Activated CD8-positive, alpha-beta T cell treated with anti-CD3 and anti-CD28 coated beads for 36 hours (primary cell): ENCODE measurements at regions not wholly inside any gene's neighbourhood (a gene's known extent, or its start where the extent isn't known, plus 50 kb on each side); places are given as distances from the start of the nearest gene placed in this dataset.

Experiments used
- ATAC-seq: fragments of 200-7000 bp; cut with Tn5 transposase; one replicate; pipeline ENCODE4 v1.10.0; 2021; ENCODE audit warnings: mild to moderate bottlenecking, moderate library complexity
- CTCF ChIA-PET: fragments of 350-600 bp; sonication (Branson Sonifier 250); formaldehyde crosslinking; loops from one replicate; lab custom pipeline; 2021; ENCODE audit warnings: antibody characterized with exemption; lab: Charles Lee
- POLR2A ChIA-PET: fragments of 350-600 bp; sonication (Branson Sonifier 250); formaldehyde crosslinking; loops from one replicate; lab custom pipeline; 2021; ENCODE audit warnings: antibody characterized with exemption; lab: Charles Lee
- DNase-seq: peaks from one replicate; pipeline ENCODE4 v3.0.0-alpha.2; 2020
- H3K27ac Mint-ChIP-seq: one replicate; pipeline ENCODE4 v1.8.0; 2021; ENCODE audit warnings: mild to moderate bottlenecking, mixed read lengths
- H3K27me3 Mint-ChIP-seq: one replicate; pipeline ENCODE4 v1.8.0; 2021; ENCODE audit warnings: mixed read lengths
- H3K36me3 Mint-ChIP-seq: one replicate; pipeline ENCODE4 v1.8.0; 2021; ENCODE audit warnings: low read depth, mixed read lengths
- H3K4me1 Mint-ChIP-seq: one replicate; pipeline ENCODE4 v1.8.0; 2021; ENCODE audit warnings: low read depth, mixed read lengths
- H3K4me3 Mint-ChIP-seq: one replicate; pipeline ENCODE4 v1.8.0; 2021; ENCODE audit warnings: mild to moderate bottlenecking, moderate library complexity, mixed read lengths
- H3K9me3 Mint-ChIP-seq: one replicate; pipeline ENCODE4 v1.8.0; 2021; ENCODE audit warnings: mixed read lengths
- intact Hi-C: fragments of 100-400 bp; cut with micrococcal nuclease; formaldehyde crosslinking; loops from one replicate; pipeline ENCODE4 v1.10.0; 2022
- TF ChIP-seq, protein P1 (sequence below): fragments of 200-600 bp; IDR thresholded peaks from one replicate; pipeline ENCODE4 v1.8.0; 2022; ENCODE audit warnings: antibody characterized with exemption, mild to moderate bottlenecking

DNA sequence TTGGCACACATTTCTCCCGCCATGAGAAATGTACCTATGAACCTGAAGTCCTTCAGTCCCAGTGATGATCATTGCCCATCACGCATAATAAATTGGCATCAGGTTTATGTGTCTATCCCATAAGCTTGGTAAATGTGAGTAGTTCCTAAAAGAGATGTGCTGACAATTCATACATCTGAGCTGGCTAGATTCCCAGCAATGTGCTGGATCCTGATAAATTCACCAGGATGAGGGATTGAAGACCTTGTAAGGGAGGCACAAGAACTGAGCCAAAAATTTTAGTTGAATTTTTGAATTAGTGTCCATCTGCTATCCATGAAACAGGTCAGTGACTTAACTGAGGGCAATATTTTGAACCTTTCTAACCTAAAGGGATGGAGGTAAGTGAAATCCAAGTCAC, 267.9 kb upstream of the CITED2 start:
- ATAC-seq: no peak
- no peak for DNase-seq
- H3K36me3 Mint-ChIP-seq: no peaks in the 10 kb centered on the region
- TF ChIP-seq, protein P1, sequence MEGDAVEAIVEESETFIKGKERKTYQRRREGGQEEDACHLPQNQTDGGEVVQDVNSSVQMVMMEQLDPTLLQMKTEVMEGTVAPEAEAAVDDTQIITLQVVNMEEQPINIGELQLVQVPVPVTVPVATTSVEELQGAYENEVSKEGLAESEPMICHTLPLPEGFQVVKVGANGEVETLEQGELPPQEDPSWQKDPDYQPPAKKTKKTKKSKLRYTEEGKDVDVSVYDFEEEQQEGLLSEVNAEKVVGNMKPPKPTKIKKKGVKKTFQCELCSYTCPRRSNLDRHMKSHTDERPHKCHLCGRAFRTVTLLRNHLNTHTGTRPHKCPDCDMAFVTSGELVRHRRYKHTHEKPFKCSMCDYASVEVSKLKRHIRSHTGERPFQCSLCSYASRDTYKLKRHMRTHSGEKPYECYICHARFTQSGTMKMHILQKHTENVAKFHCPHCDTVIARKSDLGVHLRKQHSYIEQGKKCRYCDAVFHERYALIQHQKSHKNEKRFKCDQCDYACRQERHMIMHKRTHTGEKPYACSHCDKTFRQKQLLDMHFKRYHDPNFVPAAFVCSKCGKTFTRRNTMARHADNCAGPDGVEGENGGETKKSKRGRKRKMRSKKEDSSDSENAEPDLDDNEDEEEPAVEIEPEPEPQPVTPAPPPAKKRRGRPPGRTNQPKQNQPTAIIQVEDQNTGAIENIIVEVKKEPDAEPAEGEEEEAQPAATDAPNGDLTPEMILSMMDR: no peak
- H3K4me3 Mint-ChIP-seq: no peak overlapping the region
- ChIA-PET CTCF (no interaction called here), POLR2A (no interaction called here)
- H3K9me3 Mint-ChIP-seq: no peaks in the 10 kb centered on the region
- intact Hi-C loops: no loop called here
- H3K4me1 Mint-ChIP-seq: peaks cover 7% of the 10 kb centered on the region
- no peak overlapping the region for H3K27ac Mint-ChIP-seq
- peaks cover 4% of the 10 kb centered on the region for H3K27me3 Mint-ChIP-seq

DNA sequence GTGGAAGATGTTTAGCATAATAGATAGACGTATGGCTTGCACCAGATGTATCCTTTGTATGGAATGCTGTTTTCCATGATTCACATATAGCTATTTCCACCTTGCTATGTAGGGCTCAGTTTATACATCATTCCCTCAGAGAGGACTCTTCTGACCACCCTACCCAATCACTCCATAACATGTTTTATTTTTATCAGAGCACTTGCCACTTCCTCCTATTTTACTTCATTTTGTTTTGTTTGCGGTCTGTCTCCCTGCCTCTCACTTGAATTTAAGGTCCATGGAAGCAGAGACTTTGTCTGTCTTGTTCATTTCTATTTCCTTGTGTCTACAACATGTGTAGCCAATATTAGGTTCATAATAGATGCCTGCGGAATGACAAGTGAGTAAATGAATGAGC, 266.9 kb upstream of the CITED2 start:
- Mint-ChIP-seq H3K9me3 (no peaks in the 10 kb centered on the region), H3K36me3 (no peaks in the 10 kb centered on the region), H3K4me1 (peaks cover 7% of the 10 kb centered on the region), H3K27ac (no peak overlapping the region), H3K27me3 (peaks cover 4% of the 10 kb centered on the region), H3K4me3 (no peak overlapping the region)
- ATAC-seq (no peak), DNase-seq (no peak)
- TF ChIP-seq, protein P1: no peak
- intact Hi-C loops: no loop called here
- ChIA-PET POLR2A (no interaction called here), CTCF (no interaction called here)

DNA sequence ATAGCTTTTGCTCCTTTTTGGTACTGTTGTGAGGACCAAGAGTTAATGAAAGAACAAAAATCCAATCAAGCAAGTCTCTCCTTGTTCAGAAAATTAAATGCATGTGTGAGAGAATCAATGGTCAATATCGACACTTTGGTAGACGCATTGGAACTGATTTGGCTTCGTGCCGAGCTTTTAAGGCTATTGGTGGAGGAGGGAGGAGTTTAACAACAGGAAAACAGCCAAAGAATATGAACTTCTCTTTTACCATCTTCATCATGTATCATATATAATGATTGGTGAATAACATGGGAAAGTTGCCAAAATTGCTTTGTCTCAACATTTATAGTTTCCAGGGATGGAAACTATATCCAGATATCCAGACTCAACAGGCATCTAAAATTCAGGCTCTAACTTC, 266.5 kb upstream of the CITED2 start:
- POLR2A ChIA-PET: no interaction called here
- intact Hi-C loops: no loop called here
- Mint-ChIP-seq H3K4me3 (no peak overlapping the region), H3K27ac (no peak overlapping the region), H3K27me3 (peaks cover 4% of the 10 kb centered on the region), H3K9me3 (no peaks in the 10 kb centered on the region), H3K4me1 (peaks cover 7% of the 10 kb centered on the region), H3K36me3 (no peaks in the 10 kb centered on the region)
- DNase-seq (no peak), ATAC-seq (no peak)
- CTCF ChIA-PET: no interaction called here
- TF ChIP-seq, protein P1: no peak

DNA sequence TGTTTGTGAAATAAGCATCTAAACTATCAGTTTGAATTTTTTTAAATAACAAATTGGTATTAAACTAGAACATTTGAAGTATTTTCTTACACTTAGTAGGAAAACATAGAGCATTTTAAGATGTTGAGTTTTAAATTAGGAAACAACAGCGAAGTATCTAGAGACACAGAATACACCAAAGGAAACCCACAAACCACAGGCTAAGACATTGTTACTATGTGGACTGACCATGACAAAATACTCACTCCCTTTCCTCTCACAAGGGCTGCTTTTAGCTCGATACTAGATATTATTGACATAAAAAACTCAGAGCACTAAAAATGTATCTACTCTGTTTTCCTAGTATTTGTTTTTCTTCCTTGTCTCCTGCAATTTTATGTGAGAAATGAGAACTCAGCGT, 266.0 kb upstream of the CITED2 start:
- no peak overlapping the region for H3K27ac Mint-ChIP-seq
- ATAC-seq (no peak), DNase-seq (no peak)
- no peak overlapping the region for H3K4me3 Mint-ChIP-seq
- H3K9me3 Mint-ChIP-seq: no peaks in the 10 kb centered on the region
- no peaks in the 10 kb centered on the region for H3K36me3 Mint-ChIP-seq
- ChIA-PET POLR2A (no interaction called here), CTCF (no interaction called here)
- H3K27me3 Mint-ChIP-seq: peaks cover 4% of the 10 kb centered on the region
- H3K4me1 Mint-ChIP-seq: peaks cover 7% of the 10 kb centered on the region
- TF ChIP-seq, protein P1: no peak
- intact Hi-C loops: no loop called here

DNA sequence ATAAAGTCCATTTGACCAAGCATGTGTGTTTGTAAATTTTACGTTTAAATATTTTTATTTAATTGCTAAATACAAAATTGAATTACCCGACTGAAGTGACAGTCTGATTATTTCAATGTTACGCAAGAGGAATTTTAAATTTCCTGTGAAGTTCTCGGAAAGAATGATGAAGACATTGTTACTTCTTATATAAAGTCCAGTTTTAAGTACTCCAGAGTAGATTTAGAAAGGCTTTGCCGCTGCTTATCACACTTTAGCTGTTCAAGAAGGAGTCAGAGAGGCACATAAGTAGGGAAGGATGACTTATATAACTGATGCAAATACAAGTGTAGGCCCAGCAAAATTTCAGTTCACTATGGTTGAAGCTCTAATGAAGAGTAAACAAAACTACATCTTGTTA, 265.1 kb upstream of the CITED2 start:
- ATAC-seq: no peak
- H3K4me1 Mint-ChIP-seq: peaks cover 7% of the 10 kb centered on the region
- H3K27ac Mint-ChIP-seq: no peak overlapping the region
- H3K36me3 Mint-ChIP-seq: no peaks in the 10 kb centered on the region
- TF ChIP-seq, protein P1: no peak
- no peak for DNase-seq
- H3K27me3 Mint-ChIP-seq: peaks cover 2% of the 10 kb centered on the region
- POLR2A ChIA-PET: no interaction called here
- CTCF ChIA-PET: no interaction called here
- no peaks in the 10 kb centered on the region for H3K9me3 Mint-ChIP-seq
- no peak overlapping the region for H3K4me3 Mint-ChIP-seq
- intact Hi-C loops: no loop called here
